HG02938 (cell line): ENCODE measurements at regions not wholly inside any gene's neighbourhood (a gene's known extent, or its start where the extent isn't known, plus 50 kb on each side); places are given as distances from the start of the nearest gene placed in this dataset.

Experiments
- ATAC-seq: cut with Tn5 transposase; IDR thresholded peaks from one replicate; pipeline ENCODE4 v1.9.1; 2021; ENCODE audit warnings: mild to moderate bottlenecking, moderate library complexity; ENCODE audit not compliant: unreplicated experiment

DNA sequence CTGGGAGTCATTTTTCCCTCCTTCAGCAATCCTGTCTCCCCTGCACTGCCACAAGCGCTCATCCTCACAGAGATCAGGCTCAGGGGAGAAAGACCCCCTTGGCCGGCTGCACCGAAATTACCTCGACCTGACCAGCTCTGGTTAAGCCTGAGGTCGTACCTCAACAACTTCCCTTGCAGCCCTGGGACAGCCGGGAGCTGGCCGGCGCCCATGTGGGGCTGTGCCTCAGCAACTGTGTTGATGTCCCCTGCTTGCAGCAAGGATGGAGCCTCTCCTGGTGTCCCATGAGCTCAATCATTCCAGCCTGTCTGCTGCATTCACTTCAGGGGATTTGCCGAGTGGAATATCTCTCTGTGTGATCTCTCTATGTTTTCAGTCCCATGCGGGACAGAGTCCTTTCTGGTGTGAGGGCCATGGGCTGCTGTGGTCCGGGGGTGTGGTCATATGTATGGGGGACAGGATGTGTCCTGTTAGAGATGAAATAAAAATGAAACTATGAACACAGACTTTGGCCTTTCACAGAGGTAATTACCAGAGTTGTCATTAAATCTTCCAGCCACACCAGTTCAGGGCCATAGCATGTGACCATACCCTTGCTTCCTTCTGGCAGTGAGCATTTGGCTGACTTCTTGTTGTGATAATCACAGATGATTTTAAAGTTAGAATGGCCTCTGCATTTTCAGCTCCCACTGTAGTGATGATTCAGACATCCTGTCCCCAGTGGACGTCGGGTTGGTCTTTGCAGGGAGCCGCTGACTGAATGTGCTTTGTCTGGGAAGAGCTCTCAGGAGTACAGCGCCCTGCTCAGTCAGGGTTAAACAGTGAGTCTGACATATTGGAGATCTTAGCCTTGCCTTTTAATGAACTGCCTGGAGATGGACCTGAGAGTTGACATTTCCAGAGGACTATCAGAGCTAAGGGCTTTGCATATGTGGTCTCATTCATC, 405.9 kb downstream of the AACS start:
- ATAC-seq, result peak; percentile 76

DNA sequence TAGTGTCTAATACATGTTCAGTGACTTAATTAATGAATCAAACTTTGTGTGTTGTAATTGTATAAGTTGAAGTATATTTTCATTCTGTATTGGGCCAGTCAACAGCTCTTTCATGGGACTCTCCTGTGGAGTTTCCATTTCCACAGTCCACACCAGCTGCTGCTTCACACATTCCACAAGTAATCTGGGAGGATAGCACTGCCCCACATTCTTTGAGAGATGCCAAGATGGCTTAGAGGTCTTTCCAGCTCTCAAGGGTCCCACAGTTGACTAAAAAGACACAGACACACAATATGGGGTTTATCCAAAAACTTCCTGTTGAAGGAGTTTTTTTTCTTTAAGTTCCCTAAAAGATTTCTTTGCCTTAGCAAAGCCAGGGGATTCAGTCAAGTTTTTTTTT, 408.3 kb downstream of the AACS start:
- no peak for ATAC-seq

DNA sequence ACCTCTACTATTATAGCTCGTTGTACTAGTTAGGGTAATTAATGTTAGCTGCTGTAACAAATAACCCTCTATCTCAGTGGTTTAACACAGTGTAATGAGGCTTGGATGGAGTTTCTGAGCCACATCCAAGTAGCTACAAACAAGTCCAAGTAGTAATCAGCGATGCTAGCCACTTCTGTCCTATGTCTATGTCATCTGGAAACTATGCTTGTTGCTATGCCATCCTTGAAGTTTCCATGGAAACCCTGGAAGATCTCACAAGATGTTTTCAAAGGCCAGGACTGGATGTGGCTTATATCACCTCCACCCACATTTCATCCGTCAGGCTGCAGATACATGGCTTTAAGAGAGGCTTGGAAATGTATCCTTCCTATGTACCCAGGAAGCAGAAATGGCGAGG, 422.1 kb downstream of the AACS start:
- ATAC-seq, result no peak

DNA sequence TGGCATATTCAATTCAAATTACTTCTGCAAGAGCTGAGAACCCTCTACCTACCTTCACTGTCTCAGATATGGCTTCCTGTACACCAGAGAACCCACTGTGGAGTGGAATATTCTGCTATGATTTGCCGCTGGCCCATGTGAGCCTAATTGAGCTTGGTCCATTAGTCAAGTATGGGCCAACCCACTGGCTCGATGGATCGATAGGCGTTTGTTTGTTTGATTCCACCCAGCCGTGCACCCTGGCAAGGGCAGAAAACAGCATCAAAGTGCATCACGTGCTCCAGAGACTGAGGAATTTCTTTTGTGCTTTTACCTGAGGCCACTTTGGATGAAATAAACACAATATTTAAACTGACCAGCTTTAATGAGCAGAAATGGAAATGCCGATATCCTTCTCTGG, 426.3 kb downstream of the AACS start:
- ATAC-seq, result no peak

DNA sequence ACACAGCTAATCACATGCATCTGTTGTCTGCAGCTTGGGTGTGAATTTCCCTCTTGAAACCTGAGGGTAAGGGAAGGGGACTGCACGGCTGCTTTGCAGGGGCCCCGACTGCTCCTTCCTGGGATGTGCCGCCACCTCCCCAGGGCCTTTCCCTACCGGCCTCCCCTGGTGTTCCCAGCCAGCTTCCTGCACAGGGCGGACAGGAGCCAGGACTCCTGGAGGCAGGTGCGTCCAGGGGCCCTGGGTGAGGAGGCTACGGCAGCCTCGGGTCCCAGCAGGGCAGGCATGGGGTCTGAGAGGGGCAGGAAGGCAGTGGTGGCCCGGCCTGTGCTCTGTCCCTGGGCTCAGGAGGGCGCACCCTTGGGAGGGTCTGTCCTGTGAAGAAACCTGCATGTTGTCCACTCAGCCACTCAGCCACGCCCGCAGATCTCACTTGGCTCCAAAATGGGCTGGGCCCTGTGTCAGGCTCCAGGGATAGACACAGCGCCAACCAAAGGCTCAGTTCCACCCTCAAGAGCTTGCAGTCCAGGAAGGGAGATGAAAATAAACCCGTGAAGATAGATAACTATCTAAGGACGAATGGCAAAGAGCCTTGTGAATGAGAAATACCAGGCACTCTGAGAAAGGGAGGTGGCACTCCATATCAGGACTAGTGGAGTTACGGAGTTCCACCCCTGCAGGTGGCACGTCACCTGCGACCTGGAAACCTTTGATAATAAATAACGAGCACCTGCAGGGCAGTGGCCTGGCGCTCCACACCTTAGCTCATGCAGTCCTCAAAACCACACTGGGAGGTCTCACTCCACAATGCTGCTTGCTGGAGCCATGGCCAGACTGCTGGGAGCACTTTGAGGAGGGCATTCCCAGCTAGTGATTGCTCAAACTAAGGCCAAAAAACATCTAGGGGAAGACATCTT, 427.4 kb downstream of the AACS start:
- no peak for ATAC-seq

DNA sequence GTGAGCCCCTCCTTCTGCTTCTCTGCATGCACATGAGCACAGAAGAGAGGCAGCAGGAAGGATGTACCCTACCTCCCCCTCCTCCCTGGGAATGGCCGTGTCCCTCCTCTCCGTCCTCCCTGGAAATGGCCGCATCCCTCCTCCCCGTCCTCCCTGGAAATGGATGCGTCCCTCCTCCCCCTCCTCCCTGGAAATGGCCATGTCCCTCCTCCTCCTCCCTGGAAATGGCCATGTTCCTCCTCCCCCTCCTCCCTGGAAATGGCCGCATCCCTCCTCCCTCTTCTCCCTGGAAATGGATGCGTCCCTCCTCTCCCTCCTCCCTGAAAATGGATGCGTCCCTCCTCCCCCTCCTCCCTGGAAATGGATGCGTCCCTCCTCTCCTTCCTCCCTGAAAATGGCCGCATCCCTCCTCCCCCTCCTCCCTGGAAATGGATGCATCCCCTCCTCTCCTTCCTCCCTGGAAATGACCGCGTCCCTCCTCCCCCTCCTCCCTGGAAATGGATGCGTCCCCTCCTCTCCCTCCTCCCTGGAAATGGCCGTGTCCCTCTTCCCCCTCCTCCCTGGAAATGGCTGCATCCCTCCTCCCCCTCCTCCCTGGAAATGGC, 428.6 kb downstream of the AACS start:
- no peak for ATAC-seq

DNA sequence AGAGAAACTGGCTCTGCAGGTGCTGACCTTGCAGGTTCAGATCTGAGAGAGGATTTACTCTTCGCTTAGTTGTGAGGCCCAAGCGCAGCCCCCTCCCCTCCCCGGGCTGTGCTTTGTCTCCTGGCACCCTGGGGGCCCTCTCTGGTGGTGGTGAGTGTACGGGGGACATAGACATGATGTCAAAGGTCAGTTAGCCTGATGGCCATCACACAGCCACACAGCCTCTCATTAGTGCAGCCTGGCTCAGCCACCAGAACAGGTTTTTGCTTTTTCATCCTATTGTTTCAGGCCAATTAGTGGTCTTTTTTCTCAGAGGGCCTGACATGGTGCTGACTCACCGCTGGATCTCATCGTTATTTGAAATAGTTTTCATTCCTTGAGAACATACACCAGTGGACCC, 437.9 kb downstream of the AACS start:
- ATAC-seq, result no peak

DNA sequence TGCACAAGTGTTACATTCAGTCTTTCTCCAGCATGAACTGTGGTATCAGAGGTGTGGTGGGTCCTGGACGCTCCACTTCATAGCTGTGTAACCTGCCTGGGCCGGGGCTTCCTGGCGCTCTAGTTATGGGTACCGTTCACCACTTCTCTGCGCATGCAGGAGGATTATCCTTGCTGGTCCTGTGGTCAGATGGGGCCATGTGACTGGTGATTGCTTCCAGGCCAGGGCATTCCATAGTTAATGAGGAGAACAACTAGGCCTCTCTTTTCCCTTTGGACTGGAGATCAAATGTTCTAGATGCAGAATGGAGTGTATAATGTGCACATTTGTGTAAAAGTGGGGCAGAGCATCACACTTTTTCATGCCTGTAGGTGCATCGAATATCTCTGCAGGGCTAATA, 444.0 kb downstream of the AACS start:
- ATAC-seq, result no peak

DNA sequence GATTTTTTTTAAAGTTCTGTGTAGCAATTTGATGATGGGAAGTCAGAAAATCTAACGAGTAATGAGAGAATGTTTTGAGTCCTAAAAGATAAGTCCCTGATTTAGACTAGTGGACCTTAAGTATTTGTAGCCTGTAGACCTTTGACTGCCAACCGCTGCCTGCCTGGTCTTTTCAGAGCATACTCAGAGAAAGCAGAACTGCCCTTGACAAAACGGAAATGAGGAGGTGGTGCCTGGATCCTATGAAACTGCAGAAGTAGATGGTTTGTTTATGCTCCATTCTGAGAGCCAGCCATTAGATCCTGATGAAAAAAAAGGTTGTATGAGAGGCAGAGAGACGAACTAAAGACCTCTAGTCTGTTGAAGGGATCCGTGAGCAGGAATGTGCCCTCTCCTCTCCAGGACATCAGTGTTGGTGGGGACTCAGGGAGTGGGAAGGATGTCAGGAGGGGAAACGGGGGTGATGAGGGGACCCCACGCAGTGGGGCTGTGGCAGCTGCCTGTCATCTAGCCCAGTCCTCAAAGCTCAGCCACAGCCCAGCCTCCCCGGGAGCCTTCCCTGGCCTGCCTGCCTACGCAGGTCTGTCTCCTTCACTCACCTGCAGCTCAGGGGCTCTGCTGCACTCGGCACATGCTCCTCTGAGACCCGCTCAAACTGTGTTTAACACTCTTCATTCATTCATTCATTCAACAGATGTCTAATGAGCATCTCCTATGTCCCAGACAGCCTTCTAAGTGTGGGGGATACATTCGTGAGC, 447.5 kb downstream of the AACS start:
- ATAC-seq, result no peak

DNA sequence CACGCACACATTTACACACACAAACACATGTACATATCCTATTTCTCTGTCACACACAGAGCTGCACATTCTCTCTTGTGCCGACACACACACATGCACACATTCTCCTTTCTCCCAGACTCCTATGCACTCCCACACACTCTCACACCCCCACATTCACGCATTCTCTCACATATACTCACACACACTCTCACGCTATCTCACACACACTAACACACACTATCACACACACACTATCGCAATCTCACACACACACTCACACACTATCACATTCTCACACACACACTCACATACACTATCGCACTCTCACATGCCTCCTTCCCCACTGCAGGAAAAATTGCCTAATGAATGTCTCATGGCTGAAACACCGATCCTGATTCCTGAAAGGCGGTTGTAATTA, 450.7 kb downstream of the AACS start:
- no peak for ATAC-seq

DNA sequence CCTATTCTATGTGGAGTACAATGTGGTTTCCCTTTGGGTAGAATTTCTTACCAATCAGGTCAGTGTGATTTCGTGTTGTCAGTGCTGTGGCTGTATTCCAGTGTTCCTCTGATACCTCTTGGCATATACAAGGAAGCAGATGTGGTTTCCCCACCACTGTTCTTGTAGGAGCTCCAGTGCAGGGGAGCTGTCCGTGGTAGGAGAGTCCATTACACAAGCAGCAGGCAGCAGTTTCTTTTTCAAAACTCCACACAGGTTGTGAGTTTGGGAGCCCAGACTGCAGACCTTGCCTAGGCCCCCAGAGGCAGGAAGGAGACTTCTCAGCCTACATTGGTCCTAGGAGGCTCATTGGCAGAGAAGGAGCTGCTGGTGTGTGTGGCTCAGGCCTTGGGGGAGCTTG, 452.8 kb downstream of the AACS start:
- no peak for ATAC-seq

DNA sequence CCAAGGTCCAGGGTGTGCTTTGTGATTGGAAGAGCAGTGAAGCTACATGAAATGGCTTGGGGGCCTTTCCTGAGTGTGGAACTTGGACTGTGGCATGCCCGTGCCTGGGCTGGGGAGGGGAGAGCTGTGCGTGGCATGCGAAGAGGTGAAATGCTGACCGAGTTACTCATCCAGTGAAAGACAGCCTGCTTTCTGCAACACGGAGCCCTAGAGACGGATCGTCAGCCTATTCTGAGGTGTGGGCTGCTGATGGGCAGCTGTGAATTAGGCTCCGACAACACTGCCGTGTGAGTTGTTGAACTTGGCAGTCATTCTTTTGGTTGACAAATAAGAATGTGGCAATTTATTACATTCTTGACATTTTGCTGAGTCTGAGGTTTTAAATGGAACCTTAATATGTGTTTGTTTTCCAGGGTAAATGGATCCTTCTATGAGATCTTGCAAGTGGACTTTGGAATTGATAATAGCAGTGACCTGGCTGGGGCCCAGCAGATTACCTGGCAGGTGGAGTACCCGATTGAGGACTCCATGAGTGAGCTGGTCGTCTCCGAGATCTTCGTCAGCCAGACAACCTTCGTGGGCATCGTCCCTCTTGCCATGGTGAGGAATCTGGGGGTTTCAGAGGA, 453.9 kb downstream of the AACS start:
- ATAC-seq, result no peak

DNA sequence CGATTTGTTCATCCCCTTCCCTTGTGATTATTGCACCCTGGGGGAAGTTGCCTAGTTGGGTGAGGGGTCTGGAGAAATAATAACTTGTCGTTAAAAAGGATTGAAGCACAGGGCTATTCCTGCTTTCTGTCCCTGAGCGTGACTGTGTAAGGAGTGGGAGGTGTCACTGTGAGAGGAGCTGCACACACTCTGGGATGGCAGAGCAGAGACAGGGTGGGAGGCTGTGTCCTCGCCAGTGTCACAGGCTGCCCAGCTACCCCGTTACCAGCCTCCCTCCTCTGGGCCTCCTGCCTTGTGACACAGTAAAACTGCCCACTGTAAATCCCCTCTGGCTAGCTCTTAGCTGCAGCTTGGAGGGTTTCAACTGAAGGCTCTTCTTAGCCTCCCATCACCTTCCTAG, 460.6 kb downstream of the AACS start:
- ATAC-seq, result no peak

DNA sequence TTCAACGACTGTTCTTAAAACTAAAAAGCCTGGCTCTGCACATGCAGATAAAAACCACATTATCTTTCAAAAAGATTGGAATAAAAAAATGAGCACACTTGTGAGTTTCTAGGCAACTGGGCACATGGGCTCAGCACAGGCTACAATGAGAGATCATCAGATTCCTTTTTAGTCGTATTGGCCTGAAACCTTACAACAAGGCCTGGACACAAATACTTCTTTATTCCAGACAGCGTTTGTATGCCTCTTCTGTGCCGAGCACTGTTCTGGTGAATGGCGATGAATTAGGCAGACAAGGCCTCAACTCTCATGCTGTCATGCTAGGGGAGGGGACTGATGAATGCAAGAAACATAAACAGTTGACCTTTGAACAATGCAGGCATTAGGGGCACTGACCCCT, 463.0 kb downstream of the AACS start:
- no peak for ATAC-seq

DNA sequence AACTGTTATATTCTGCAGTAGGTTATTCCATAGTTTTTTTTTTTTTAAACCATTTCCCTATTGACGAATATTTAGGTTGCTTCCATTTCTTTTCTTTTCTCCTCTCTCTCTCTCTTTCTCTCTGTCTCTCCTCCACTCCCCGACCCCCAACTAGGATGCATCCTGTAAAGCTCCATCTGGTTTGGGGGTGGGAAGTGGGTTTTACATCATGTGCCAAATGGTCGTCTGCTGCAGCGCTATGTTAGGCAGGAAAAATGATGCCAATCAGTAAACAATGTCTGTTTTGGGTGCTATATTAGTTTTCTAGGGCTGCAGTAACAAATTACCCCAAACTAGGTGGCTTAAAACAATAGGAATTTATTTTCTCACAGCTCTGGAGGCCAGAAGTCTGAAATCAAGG, 465.0 kb downstream of the AACS start:
- no peak for ATAC-seq

DNA sequence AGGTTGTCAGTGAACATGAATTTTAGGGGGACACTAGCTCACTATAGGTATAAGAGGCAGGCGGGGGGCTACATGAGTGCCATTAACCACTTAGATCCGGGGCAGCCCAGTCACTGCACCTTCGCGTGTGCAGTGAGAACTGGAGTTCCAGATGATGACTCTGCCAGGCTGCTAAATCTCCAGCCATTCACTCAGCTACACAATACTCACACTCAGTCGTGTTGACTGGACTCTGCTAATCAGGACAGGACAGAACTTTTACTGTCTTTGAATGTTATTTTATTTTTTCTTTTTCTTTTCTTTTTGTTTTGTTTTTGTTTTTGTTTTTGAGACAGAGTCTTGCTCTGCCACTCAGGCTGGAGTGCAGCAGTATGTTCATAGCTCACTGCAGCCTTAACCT, 465.6 kb downstream of the AACS start:
- ATAC-seq, result no peak

DNA sequence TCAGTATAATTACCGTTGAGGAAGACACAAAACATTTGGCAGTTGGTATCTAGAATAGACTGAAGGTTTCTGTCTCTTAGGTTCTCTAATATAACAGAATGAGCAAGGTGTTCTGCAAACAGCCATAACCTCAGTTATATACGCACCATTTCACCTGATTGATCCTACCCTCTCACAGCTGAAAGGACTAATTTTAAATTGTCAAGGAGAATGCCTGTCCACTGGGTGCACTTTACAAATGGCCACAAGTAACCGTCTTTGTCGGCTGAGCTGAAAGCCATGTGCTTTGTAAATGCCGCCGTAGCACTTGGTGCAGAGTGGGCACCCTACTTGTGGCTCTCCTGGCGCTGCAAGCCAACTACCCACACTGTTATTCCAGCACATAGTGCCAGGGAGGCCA, 466.3 kb downstream of the AACS start:
- no peak for ATAC-seq

DNA sequence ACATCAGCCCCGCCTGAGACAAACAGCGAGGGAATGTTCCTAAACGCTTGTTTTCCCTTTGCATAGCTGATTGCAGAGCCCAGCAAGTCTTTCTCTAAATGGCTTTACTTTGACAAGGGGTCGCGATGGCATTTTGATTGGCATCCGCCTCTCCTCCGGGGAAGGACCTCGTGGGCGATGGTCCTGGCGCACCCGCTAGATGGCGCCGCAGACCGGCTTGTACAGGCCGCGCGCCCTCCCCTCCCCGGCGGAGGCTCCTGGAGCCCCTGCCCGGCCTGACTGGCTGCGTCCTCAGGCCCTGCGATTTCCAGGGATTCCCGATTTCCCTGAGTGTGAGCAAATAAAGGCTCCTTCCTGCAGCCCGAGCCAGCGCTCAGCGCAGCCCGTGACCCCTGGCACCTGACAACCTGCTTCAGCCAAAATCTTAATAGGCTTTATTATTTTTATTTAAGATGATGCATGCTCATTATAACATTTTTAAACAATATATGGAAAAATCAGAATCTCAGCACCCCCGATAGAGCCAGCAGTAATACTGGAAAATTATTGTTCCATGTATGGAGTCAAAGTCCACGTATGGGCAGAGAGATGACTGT, 468.3 kb downstream of the AACS start:
- ATAC-seq, result no peak

DNA sequence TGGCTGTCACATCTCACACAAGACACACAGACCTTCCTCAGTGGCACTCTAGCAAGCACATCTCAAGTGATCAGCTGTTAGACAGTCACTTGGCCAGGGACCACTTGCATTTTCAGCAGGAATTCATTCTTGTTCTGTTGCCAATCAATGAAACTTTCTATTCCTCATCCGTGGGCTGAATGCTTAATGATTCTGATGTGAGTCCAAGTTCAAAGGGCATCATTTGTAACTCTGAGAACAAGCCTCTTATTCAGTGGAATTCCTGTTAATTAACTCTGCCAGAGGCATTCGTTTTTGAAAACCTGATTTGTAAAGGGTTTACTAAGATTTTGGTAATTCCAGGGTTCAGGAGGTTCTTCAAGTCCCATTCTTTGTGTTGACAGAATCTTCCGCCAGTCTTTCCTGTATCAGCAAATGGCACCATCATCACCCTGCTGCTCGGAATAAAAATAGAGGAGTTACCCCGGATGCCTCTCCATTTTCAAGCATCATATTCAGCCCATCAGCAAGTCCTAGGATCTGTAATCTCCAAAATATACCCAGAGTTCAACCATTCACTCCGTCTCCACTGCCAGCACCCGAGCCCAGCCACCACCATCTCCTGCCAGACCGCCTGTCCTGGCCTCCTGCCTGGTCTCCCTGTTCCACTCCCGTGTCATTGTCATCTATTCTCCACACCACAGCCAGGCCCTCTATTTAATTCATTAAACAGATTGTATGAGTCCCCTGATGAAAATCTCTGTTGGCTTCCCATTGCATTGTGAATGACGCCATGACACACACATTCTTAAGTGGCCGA, 473.4 kb downstream of the AACS start:
- no peak for ATAC-seq
